IPS DF 6.9 (cell line): ENCODE measurements at regions not wholly inside any gene's neighbourhood (a gene's known extent, or its start where the extent isn't known, plus 50 kb on each side); places are given as distances from the start of the nearest gene placed in this dataset.
"Not testable (repeated sequence)": the region's sequence is repeated elsewhere in the genome, so short reads cannot be mapped to it uniquely, and the experiment has no call there.

Source experiments
- DNase-seq: peaks from one replicate; pipeline ENCODE4 v3.0.0-alpha.2; 2013; ENCODE audit warnings: low read depth, low spot score
- H3K27ac ChIP-seq: one replicate; pipeline ENCODE4 v1.5.1; 2013; ENCODE audit warnings: low read length, control low read depth
- H3K27me3 ChIP-seq: 2 replicates; pipeline ENCODE4 v1.6.1; 2013; ENCODE audit warnings: mild to moderate bottlenecking, low read length; ENCODE audit not compliant: control insufficient read depth, insufficient read depth
- H3K36me3 ChIP-seq: 2 replicates; pipeline ENCODE4 v1.6.1; 2013; ENCODE audit warnings: low read length; ENCODE audit not compliant: control insufficient read depth, insufficient read depth
- H3K4me1 ChIP-seq: 2 replicates; pipeline ENCODE4 v1.6.1; 2013; ENCODE audit warnings: low read length; ENCODE audit not compliant: control insufficient read depth, insufficient read depth
- H3K4me3 ChIP-seq: 2 replicates; pipeline ENCODE4 v1.5.1; 2013; ENCODE audit warnings: mild to moderate bottlenecking, low read length
- H3K9me3 ChIP-seq: 2 replicates; pipeline ENCODE4 v1.6.1; 2013; ENCODE audit warnings: low read length, inconsistent platforms; ENCODE audit not compliant: control insufficient read depth, insufficient read depth
- WGBS: extraction: QIAGEN DNeasy Blood & Tissue Kit; methylation state at CpG from one replicate; pipeline ENCODE4 v1.1.7; 2013; ENCODE audit warnings: mixed read lengths, missing lambda C conversion rate; ENCODE audit not compliant: insufficient read length, insufficient coverage; 5-methylcytosine and 5-hydroxymethylcytosine counted together

DNA sequence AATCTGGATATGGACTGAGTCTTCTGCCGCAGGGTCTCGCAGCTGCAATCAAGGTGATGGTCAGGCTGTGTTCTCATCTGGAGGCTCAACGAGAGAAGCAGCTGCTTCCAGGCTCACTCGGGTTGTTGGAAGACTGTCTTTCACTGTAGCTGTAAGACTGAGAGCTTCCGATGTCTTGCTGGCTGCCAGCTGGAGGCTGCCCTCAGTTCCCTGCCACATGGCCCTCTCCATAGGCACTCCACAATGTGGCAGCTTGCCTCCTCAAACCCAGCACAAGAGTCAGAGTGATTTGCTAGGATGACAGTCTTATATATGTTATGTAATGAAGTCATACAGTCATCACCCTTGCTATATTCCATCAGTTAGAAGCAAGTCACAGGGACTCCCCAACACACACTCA lies 290.5 kb upstream of the CDYL start:
- H3K27ac ChIP-seq: no peak overlapping the region
- DNase-seq: no peak
- no peak overlapping the region for H3K4me3 ChIP-seq
- no CpG with 5 or more reads among the region's 5 CpGs for WGBS
- no peaks in the 10 kb centered on the region; the same call in 1 of the 2 replicates for H3K27me3 ChIP-seq
- H3K9me3 ChIP-seq: no peaks in the 10 kb centered on the region
- H3K36me3 ChIP-seq: no peaks in the 10 kb centered on the region
- peaks cover 10% of the 10 kb centered on the region for H3K4me1 ChIP-seq

DNA sequence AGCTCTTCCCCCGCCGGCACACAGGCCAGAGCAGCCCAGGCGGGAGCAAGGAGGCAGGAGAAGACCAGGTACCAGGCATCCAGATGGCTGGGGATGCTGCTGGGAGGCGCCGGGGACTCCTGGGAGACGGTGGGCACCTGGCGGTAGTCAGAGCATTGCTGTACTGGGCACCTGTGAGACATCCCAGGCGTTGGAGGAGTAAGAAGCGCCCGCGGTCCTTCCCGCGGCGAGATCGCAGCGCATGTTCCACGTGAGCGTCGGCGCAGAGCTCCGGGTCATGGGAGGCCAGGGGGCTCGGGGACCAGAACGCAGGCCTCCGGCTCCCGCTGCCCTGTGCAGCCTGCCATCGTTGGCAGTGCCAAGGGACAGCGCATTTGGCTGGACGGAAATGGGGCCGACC lies 293.7 kb upstream of the CDYL start:
- H3K27me3 ChIP-seq: no peaks in the 10 kb centered on the region; the same call in 1 of the 2 replicates
- DNase-seq: no peak
- WGBS: no CpG with 5 or more reads among the region's 29 CpGs
- H3K27ac ChIP-seq: no peak overlapping the region
- no peaks in the 10 kb centered on the region for H3K36me3 ChIP-seq
- peaks cover 12% of the 10 kb centered on the region for H3K4me1 ChIP-seq
- H3K4me3 ChIP-seq: no peak overlapping the region
- no peaks in the 10 kb centered on the region for H3K9me3 ChIP-seq

DNA sequence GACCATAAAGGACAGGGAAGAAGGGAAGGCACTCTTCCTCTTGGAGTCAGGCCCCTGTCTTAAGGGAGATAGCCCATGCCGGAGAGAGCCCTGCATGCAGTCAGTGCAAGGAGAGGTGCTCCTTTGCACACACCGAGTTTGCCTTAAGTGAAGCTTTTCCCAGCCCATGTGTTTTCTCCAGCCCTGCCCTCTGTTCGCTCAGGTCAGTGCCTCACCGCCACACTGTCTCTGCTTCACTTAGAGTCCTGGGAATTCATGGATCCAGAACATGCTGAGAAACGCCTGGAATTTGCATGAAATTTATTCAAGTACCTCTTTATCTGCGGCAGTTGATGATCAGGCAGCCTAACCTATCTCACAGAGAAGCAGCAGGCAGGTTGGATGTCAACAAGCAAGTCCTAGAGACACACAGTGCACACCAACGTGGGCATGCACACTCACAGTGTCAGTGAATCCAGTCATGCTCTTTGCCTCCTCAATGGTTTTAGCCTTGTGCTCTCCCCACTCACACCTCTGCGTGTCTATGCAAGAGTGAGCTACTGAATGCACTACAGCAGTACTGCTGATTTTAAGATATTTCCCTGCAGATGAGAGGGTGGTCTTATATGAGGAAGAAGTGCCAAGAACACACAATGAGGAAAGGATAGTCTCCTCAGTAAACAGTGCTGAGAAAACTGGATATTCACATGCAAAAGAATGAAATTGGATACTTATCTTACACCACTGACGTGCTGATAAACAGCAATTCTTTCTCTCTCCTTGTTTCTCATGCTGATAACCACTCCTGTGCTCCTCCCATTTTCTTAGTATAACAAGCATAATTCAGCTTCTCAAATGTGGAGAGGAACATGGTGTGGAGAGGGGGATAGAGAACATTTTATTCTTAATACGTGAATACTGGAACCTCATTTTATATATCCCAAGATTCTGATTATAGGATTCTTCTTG lies 295.1 kb upstream of the CDYL start:
- no peak for DNase-seq
- H3K9me3 ChIP-seq: no peaks in the 10 kb centered on the region
- H3K36me3 ChIP-seq: no peaks in the 10 kb centered on the region
- no peak overlapping the region for H3K4me3 ChIP-seq
- WGBS: no CpG with 5 or more reads among the region's 10 CpGs
- H3K4me1 ChIP-seq: peaks cover 10% of the 10 kb centered on the region
- H3K27ac ChIP-seq: no peak overlapping the region
- H3K27me3 ChIP-seq: no peaks in the 10 kb centered on the region; the same call in 1 of the 2 replicates

DNA sequence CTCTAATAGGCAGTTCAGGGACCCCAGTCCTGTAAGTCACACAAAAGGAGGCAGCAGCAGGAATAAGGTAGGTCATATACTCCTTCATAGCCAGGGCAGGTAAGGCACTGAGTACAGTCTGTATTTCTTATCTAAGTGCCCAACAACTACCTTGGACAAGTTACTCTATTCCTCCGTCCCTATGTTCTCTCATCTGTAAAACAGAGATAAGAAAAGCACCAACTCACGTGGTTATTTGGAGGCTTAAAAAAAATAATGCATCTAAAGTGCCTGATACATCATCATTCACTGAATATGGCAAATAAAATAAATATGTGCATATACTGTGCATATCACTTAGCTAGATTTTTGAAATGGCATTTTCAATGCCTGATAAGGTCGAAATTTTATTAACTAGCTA lies 298.1 kb upstream of the CDYL start:
- H3K4me3 ChIP-seq: no peak overlapping the region
- no peak for DNase-seq
- H3K27ac ChIP-seq: no peak overlapping the region
- H3K36me3 ChIP-seq: no peaks in the 10 kb centered on the region
- H3K9me3 ChIP-seq: no peaks in the 10 kb centered on the region
- WGBS: no CpG with 5 or more reads among the region's 3 CpGs
- H3K27me3 ChIP-seq: no peaks in the 10 kb centered on the region; the same call in 1 of the 2 replicates
- H3K4me1 ChIP-seq: peaks cover 10% of the 10 kb centered on the region

DNA sequence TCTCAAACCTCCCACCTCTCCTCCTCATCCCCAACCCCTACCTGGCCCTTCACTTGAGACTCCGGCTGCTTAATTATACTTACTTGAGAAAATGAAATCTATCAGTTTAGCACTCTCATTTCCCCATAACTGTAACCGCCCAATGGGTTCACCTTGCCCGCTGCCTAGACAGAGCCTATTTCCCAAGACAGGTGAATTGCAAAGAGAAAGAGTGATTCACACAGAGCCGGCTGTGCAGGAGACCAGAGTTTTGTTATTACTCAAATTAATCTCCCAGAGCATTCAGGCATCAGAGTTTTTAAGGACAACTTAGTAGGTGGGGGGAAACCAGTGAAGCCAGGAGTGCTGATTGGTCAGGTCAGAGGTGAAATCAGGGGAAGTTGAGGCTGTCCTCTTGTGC lies 301.4 kb upstream of the CDYL start:
- WGBS: no CpG with 5 or more reads among the region's 4 CpGs
- H3K27ac ChIP-seq: no peak overlapping the region
- DNase-seq: no peak
- H3K27me3 ChIP-seq: no peaks in the 10 kb centered on the region
- no peak overlapping the region for H3K4me3 ChIP-seq
- H3K4me1 ChIP-seq: 0 out of 2 replicates have a peak, but pooled peaks cover 1% of the 10 kb centered on the region
- peaks cover 2% of the 10 kb centered on the region for H3K9me3 ChIP-seq
- no peaks in the 10 kb centered on the region for H3K36me3 ChIP-seq

DNA sequence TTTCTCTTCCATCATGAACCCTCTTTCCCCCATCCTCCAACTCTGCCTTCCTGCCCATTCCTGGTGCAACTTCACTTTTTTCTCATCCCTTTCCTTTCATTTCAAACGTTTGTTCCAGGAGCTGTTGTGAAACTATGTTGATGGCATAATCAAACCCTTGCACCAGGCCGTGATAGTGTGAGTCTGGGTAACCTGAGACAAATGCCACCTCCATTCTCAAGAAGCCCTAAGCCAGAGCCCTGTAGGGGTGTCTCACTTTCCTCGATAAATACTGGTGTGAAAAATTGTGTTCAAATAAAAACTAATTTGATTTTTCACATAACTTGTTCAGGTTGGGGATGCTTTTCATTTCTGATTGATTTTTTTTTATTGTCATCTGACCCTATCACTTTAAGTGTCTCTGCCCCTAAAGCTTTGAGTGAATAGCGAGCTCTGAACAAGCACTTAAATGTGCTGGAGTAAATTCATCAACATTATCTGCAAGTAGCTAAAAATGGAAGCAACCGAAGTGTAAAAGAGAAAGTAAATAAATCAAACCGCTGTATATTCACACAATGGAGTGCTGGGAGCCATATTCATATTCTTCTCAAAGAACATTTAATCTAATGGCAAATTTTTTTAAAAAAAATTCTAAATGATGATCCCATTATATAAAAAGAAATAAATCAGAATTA lies 303.1 kb upstream of the CDYL start:
- H3K4me1 ChIP-seq: 0 out of 2 replicates have a peak, but pooled peaks cover 1% of the 10 kb centered on the region
- H3K27ac ChIP-seq: no peak overlapping the region
- peaks cover 2% of the 10 kb centered on the region for H3K9me3 ChIP-seq
- no peaks in the 10 kb centered on the region for H3K36me3 ChIP-seq
- H3K4me3 ChIP-seq: no peak overlapping the region
- no peaks in the 10 kb centered on the region for H3K27me3 ChIP-seq
- no peak for DNase-seq
- WGBS: no CpG with 5 or more reads among the region's 6 CpGs

DNA sequence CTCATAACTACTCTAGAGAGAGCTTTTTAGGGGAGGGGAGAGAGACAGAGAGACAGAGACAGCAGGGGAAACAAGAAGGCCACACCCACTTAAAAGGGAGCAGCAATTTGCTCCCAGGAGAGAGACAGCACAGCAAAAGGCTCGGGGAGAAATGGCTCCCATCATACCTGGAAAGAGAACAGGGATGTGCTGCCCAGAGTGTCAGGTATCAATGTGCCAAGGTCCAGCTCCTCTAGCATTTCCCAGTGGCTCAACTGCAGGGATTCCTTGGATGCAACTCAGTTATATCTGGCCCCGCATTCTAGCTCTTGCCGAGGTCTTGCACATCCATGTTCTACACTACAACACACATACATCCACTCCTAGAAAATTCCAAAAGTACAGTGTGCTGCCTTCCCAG lies 304.0 kb upstream of the CDYL start:
- Histone ChIP-seq H3K4me3 (no peak overlapping the region), H3K4me1 (0 out of 2 replicates have a peak, but pooled peaks cover 1% of the 10 kb centered on the region), H3K9me3 (peaks cover 2% of the 10 kb centered on the region), H3K27me3 (no peaks in the 10 kb centered on the region), H3K36me3 (no peaks in the 10 kb centered on the region), H3K27ac (no peak overlapping the region)
- WGBS: no CpG with 5 or more reads among the region's 3 CpGs
- no peak for DNase-seq

DNA sequence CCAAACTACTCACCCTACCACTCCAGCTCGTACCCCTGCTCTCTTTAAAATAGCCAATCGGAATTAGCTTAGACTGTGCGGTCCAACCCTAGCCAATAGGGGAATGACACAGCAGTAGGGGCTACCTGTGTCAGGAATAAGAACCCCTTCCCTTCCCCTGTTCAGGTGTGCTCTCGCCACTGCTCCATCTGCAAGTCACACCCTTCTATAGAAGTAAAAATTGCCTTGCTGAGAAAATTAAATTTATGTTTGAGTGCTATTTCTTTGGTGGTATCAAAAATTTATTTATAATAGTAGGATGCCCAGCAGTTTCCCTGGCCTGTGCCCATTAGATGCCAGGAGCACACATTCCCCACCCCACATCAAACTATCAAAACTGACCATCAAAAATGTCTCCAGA lies 304.7 kb upstream of the CDYL start:
- not testable (repeated sequence) for H3K27me3 ChIP-seq, DNase-seq
- WGBS: no CpG with 5 or more reads among the region's 4 CpGs

DNA sequence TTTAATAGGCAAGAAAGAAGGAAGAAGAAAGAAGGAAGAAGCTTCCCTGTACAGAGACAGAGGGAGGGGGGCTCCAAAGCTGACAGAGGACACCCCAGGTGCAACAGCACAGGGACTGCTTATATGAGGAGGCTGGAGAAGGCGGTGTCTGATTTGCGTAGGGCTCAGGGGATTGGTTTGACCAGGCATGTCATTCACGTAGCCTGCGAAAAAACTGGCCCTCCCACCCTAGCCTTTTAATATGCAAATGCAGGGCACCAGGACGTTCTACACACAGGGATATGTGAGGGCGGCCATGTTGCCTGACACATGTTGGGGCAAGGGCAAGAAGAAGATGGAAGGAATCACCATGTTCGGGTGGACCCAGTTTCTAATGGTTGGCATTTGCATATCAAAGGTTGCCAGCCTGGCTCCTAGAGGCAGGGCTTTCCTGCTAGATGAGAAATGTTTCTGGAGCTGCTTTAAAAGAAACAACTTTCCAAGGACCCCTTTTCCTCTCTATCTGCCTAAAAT lies 305.4 kb upstream of the CDYL start:
- WGBS: no CpG with 5 or more reads among the region's 7 CpGs
- Histone ChIP-seq H3K27me3 (no peaks in the 10 kb centered on the region), H3K9me3 (peaks cover 2% of the 10 kb centered on the region), H3K36me3 (no peaks in the 10 kb centered on the region), H3K4me1 (peaks cover 6% of the 10 kb centered on the region; the same call in 1 of the 2 replicates), H3K27ac (no peak overlapping the region), H3K4me3 (no peak overlapping the region)
- no peak for DNase-seq

More for the DNA sequence above, 304.7 kb upstream of the CDYL start:
- not testable (repeated sequence) for H3K4me3 ChIP-seq, H3K9me3 ChIP-seq, H3K4me1 ChIP-seq, H3K27ac ChIP-seq, H3K36me3 ChIP-seq

DNA sequence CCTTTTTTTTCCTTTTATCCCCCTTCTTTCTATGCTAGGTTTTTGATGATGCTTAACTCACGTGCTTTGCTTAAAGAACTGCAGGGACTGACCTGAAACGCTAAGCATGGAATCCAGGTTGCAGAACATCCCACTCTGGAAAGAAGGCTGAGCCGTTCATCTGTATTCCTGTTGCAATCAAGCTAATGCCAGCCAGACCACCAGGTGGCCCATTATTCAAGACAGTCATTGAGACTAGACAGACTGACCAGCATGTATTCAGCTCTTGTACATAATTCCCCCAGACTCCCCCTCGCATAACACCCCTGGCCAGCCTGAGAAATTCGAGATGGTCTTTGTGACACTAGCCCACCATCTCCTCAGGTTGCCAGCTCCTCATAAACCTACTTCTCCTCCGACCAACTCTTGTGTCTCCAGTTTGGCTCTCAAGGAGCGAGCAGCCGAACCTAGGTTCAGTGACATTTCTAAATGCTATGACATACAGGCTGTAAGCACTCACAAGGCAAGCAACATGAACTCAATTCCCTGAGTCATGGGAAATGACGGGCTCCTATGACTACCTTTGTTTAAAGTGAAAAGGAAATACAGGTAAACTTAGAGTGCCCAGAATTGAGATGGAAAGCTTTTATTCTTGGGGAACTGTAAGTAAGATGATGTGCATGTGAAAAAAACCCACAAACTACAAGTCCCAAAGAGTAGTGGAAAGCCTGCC lies 309.3 kb upstream of the CDYL start:
- Histone ChIP-seq H3K36me3 (no peaks in the 10 kb centered on the region), H3K4me1 (peaks cover 6% of the 10 kb centered on the region; the same call in 1 of the 2 replicates), H3K27me3 (no peaks in the 10 kb centered on the region), H3K9me3 (peaks cover 2% of the 10 kb centered on the region), H3K4me3 (no peak overlapping the region), H3K27ac (no peak overlapping the region)
- no peak for DNase-seq
- no CpG with 5 or more reads among the region's 9 CpGs for WGBS
